Activated CD8-positive, alpha-beta memory T cell treated with anti-CD3 and anti-CD28 coated beads for 24 hours (primary cell): ENCODE measurements at regions not wholly inside any gene's neighbourhood (a gene's known extent, or its start where the extent isn't known, plus 50 kb on each side); places are given as distances from the start of the nearest gene placed in this dataset.

Source experiments
- DNase-seq: peaks from one replicate; pipeline ENCODE4 v3.0.0-alpha.2; 2020

GRCh38 chr9:119986205-119986604, 593.8 kb downstream of the CDK5RAP2 start:
- DNase-seq: no peak

- no peak for DNase-seq
These were observed 604.8 kb upstream of the BRINP1 start for GRCh38 chr9:119974026-119974425.

DNA sequence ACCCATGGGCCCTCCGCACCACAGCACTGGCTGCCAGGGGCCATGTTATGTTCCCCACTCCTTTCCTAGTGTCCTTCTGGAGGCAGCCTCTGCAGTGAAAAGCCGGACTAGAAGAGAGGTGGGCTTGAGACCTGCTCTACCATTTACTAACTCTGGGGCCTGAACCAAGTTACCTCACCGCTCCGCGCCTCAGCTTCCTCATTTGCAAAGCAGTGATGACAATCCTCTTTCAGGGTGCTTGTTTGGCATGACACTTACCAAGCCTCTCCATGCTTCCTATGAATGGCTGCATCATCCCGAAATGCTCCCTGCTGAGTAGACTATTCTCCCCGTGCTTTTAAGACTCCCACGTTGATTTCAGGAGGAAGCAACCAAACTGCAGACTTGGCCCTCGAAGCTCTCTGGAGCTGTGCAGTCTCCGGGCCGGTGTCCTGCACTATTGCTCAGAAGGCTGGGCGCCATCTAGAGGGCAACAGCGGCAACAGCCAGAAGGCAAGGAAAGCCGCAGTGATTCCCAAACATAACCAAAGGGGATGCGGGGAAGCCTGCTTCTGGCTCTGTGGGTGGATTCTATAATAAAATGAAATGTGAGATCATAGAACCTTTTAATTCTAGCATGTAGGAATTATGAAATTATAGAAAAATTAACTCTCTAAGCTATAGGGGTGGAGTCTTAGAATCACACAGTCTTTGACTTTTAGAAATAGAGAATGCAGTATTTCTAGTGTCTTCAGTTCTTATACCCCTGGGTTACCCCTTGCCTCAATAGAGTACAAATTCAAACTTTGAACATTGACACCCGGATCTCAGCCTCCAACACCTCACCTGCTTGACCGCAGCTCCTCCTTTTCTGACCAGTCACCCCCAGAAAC, 599.8 kb upstream of the BRINP1 start:
- peak; percentile 65 for DNase-seq

- DNase-seq: no peak
These were observed 598.8 kb upstream of the BRINP1 start for GRCh38 chr9:119967867-119968535.

GRCh38 chr9:119963798-119964372, 594.6 kb upstream of the BRINP1 start:
- no peak for DNase-seq

- no peak for DNase-seq
These were observed 594.1 kb upstream of the BRINP1 start for GRCh38 chr9:119963258-119963797.

DNA sequence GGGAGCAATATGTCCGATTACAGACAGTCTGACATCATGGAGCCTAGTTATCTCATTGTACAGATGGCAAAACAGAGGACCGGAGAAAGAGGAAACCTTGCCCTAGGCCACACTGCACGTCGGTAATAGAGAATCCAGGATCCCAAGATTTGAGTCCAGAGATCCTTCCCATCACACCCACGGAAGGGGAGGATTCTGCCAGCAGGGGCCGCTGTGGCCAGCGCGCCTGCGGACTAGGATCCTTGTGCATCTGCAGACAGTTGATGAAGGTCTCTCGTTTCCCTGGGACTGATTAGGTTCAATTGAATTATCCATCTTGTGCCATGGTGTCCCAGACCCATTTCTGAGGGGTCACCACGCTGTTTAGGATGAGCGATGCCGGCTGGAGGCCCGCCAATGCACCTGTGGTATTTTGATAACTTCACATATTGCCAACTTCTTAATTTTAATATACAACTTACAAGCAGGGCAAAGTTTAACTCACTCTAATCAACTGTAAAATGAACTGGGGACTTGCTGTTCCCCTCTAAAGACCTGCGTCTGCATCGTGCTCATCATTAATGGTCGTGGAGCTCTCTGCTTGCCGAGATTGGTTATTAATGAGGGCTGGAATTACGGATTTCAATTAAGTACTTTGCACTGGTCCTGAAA, 592.7 kb upstream of the BRINP1 start:
- DNase-seq: no peak

DNA sequence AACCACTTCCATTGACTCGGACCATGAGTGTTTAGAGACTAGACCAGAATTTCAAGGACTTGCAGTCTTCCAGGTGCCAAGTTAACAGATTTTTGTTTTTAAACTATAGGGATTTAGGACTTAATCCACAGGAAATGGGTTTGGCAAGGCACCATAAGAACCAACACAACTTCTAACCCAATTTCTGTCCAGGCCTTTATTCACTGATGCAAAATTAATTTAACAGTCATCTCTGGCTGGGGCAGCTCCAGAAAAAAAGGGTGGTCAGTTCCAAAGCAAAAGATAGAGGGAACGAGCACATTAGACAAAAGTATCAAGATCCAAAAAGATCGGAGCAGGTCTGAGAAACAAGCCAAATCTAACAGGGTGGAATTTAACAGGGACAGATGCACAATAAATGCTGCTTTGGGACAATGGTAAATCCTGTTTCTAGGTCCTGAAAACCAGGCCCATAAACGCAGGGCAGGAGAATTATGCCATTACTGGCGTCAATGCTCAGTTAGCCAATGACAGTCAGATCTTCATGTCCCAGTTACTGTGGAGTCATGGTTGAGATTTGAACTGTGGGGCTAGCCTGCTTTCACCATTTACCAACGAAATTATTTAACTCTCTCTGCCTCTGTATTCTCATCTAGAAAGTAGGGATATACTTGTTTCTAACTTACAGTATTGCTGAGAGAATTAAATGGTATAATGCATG, 590.8 kb upstream of the BRINP1 start:
- no peak for DNase-seq

DNA sequence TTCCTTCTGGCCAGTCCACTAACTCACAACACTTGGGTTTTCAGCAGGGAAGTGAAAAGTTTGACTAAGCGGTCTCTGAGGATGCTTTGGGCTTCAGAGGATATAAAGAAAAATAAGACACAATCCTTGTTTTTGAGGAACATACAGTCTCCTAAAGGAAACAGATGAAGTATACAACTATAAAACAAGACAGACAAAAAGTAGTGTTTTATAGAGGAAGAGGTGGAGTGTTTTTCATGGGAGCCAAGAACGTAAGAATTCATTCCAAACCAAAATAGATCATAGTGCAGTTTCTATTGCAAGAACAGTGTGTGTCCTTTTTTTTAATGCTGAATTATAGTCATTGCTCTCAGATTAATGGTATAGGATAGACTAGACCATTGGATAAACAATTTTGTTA, 586.9 kb upstream of the BRINP1 start:
- no peak for DNase-seq

- DNase-seq: no peak
These were observed 586.0 kb upstream of the BRINP1 start for GRCh38 chr9:119955276-119955675.

GRCh38 chr9:119951591-119951990, 582.4 kb upstream of the BRINP1 start:
- no peak for DNase-seq

GRCh38 chr9:119951090-119951489, 581.9 kb upstream of the BRINP1 start:
- DNase-seq: no peak

DNA sequence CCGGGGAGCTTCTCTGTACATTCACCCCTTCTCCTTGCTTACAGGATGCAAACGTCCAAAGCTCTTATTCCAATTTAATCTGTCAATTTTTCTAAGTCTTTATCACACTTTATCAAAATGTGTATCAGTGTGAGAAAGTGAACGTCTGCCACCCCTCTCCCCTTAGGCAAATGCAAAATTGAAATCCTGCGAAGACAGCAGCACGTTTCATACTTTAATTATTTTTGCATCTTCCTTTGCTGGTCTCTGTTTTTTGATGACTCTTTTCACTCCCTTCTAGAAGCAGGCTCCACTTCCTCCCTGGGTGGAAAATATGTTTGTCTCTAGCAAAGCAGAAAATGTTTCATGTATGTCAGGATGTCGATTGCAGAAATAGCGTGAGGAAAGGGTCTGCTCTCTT, 576.5 kb upstream of the BRINP1 start:
- no peak for DNase-seq

DNA sequence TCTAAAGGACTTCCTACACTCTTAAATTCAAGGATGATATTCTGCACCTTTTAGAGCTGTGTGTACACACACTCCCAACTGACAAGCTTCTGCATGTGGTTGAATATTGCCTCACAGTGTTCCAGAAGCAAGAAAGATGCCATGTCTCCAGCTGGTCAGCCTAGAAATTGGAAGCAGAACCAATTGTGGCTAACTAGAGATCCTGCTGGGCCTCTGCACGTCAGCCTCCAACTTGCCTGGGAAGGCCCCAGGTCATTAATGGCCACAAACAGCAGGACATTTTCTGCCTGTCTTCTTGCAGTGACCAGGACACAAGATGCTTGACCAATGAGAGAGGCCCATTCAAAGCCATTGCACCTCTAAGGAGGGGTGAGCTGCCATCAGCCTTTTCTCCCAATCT, 571.9 kb upstream of the BRINP1 start:
- DNase-seq: no peak

DNA sequence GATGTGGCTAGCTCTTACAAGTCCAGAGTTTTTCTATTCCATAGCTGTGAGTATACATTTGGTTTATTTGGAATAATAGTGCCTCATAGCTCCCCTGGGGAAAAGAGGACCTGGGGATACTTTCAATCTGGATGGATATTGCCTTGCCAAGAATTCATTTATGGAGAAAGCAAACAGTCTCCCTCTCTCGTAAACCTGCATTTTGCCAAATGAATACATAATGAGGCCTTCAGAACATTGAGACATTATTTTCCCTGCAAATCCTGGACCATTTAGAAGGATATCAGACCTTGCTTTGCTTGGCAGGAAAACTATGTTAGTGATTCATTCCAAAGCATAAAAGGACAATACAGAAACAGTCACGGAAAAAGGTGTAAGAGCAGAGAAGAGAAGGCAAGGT, 569.6 kb upstream of the BRINP1 start:
- DNase-seq: no peak

GRCh38 chr9:119934497-119934896, 565.3 kb upstream of the BRINP1 start:
- no peak for DNase-seq

- no peak for DNase-seq
These were observed 564.0 kb upstream of the BRINP1 start for GRCh38 chr9:119933191-119933590.

DNA sequence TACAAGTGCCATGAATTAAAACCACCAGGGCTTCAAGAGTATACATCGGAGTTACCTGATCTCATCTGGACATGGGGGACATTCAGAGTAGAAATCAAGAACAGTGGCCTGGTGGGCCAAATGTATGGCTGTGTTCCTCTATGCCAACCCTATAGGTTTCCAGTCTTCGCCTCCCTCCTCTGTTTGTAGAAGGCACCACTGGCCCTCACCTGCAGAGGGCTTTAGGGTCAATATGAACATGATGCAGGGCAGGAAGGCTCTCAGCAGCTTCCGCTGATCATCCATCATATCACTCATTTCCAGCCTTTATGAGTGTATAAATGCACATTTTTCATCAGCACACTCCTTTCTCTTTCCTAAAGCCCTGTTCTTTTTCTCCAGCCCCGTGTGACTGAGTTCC, 555.5 kb upstream of the BRINP1 start:
- no peak for DNase-seq

DNA sequence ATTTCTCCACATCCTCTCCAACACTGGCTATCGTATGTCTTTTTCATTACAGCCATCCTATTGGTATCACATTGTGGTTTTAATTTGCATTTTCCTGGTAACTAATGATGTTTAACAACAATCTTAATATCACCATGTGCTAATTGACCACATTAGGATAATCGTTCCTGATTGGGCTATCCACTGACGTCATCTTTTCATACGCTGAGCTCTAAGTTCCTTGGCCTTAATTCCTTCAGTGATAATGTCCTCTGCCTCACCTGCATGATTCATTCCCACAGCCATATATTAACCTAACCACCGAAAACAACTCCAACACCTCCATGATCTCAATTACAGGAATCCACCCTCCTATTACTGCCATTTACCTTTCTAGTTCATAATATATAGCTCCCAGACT, 547.9 kb upstream of the BRINP1 start:
- no peak for DNase-seq

GRCh38 chr9:119907056-119907455, 537.8 kb upstream of the BRINP1 start:
- no peak for DNase-seq

- DNase-seq: no peak
These were observed 536.5 kb upstream of the BRINP1 start for GRCh38 chr9:119905724-119906123.

GRCh38 chr9:119903851-119904250, 534.6 kb upstream of the BRINP1 start:
- no peak for DNase-seq

GRCh38 chr9:119902611-119903010, 533.4 kb upstream of the BRINP1 start:
- DNase-seq: no peak
